ENCODE measurements at regions not wholly inside any gene's neighbourhood (a gene's known extent, or its start where the extent isn't known, plus 50 kb on each side); places are given as distances from the start of the nearest gene placed in this dataset.

GRCh38 chrX:146604196-146604595 lies 205.4 kb upstream of the CXorf51B start:
- no peaks in the 10 kb centered on the region for H3K4me1 ChIP-seq (ENCODE audit: control insufficient read depth, insufficient read depth, low read length)

GRCh38 chrX:146614663-146615478 lies 194.7 kb upstream of the CXorf51B start:
- no peaks in the 10 kb centered on the region for H3K27me3 ChIP-seq (ENCODE audit: control insufficient read depth, insufficient read depth, low read length)
- in situ Hi-C loops (cut with HindIII; ENCODE audit: low pct_unique_long_range_greater_than_20kb, low sequenced_read_pairs) (no loop called here), intact Hi-C loops (cut with micrococcal nuclease; ENCODE audit: unreplicated experiment) (no loop called here)
- no peaks in the 10 kb centered on the region for H3K9me3 ChIP-seq (ENCODE audit: control insufficient read depth, insufficient read depth, low read depth, low read length)
- ChIA-PET POLR2A (no interaction called here), CTCF (no interaction called here)
- H3K4me3 ChIP-seq (ENCODE audit: low read depth in 2 of 2, low read length in 2 of 2): 0 out of 4 replicates have a peak overlapping the region, but pooled peaks of 1 of the 2 experiments have one; percentile 11
- no peaks in the 10 kb centered on the region for H3K36me3 ChIP-seq (ENCODE audit: control insufficient read depth, insufficient read depth, low read length)
- no peak for TF ChIP-seq REST (IDR thresholded peaks at IDR 0.05; ENCODE audit: insufficient read depth in 1 of 2, low read depth in 2 of 2, low read length in 1 of 2)
- TF ChIP-seq SIN3A (IDR thresholded peaks at IDR 0.05; ENCODE audit: borderline replicate concordance, insufficient read depth, low read depth, low read length): no peak
- TF ChIP-seq CTCF (IDR thresholded peaks at IDR 0.05): no peak
- no peak for TF ChIP-seq POLR2AphosphoS5 (IDR thresholded peaks at IDR 0.05; ENCODE audit: low read depth, low read length)
- TF ChIP-seq TCF7L2 (IDR thresholded peaks at IDR 0.05; ENCODE audit: low read depth, low read length): no peak
- H3K4me1 ChIP-seq (ENCODE audit: control insufficient read depth, insufficient read depth, low read length): no peaks in the 10 kb centered on the region
- DNase-seq (ENCODE audit: low read depth, low spot score): no peak
- no TSS peak for BruUV-seq (replicated peaks)
- no peak for ATAC-seq
- no peak overlapping the region for H3K27ac ChIP-seq (ENCODE audit: low read length)

More at GRCh38 chrX:146604196-146604595, 205.4 kb upstream of the CXorf51B start:
- POLR2A ChIA-PET: no interaction called here
- Histone ChIP-seq H3K9me3 (ENCODE audit: control insufficient read depth, insufficient read depth, low read depth, low read length) (no peaks in the 10 kb centered on the region), H3K27me3 (ENCODE audit: control insufficient read depth, insufficient read depth, low read length) (no peaks in the 10 kb centered on the region), H3K27ac (ENCODE audit: low read length) (no peak overlapping the region), H3K4me3 (ENCODE audit: low read depth in 2 of 2, low read length in 2 of 2) (no peak overlapping the region), H3K36me3 (ENCODE audit: control insufficient read depth, insufficient read depth, low read length) (no peaks in the 10 kb centered on the region)
- intact Hi-C loops (cut with micrococcal nuclease; ENCODE audit: unreplicated experiment) (no loop called here), in situ Hi-C loops (cut with HindIII; ENCODE audit: low pct_unique_long_range_greater_than_20kb, low sequenced_read_pairs) (no loop called here)
- DNase-seq (ENCODE audit: low read depth, low spot score) (no peak), ATAC-seq (no peak)
- BruUV-seq (replicated peaks): no TSS peak
- CTCF ChIA-PET: no interaction called here
- TF ChIP-seq REST (IDR thresholded peaks at IDR 0.05; ENCODE audit: insufficient read depth in 1 of 2, low read depth in 2 of 2, low read length in 1 of 2) (no peak), CTCF (IDR thresholded peaks at IDR 0.05) (no peak), TCF7L2 (IDR thresholded peaks at IDR 0.05; ENCODE audit: low read depth, low read length) (no peak), POLR2AphosphoS5 (IDR thresholded peaks at IDR 0.05; ENCODE audit: low read depth, low read length) (no peak), SIN3A (IDR thresholded peaks at IDR 0.05; ENCODE audit: borderline replicate concordance, insufficient read depth, low read depth, low read length) (no peak)
